Esophagus squamous epithelium (tissue), 4 donors: ENCODE measurements at regions not wholly inside any gene's neighbourhood (a gene's known extent, or its start where the extent isn't known, plus 50 kb on each side); places are given as distances from the start of the nearest gene placed in this dataset.

ENCODE experiments used
- POLR2A ChIP-seq, 4 donors: fragments of 450-650 bp; IDR thresholded peaks; one replicate each; pipeline ENCODE4 v1.6.1; 2017; ENCODE audit warnings: antibody characterized with exemption in 4 of 4, mild to moderate bottlenecking in 4 of 4, moderate library complexity in 3 of 4
- TF ChIP-seq, protein P1 (sequence below), 6 experiments: fragments of 450-650 bp in 4 of 6; fragments of 200-600 bp in 2 of 6; sonication (generic) in 2 of 6; IDR thresholded peaks; one replicate each; pipeline ENCODE4 v1.5.1; 2016 to 2019; ENCODE audit warnings: antibody characterized with exemption in 6 of 6, mild to moderate bottlenecking in 4 of 6, moderate library complexity in 4 of 6

DNA sequence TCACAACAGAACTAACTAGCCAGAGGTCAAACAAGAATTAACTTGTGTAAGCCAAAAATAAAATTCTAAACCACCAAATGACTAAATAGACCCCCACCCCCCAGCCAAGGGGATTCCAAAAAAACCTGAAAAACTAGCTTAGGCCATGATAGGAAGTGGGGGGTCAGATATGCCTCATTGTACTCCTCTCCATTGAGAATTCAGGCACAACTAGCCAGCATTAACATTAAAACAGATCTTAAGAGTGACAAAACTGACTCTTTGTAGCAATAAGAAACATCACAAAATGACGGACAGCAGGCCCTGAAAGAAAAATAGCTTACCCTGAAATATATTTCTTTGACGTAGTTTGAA lies 103.0 kb upstream of the ETV3 start:
- TF ChIP-seq POLR2A (IDR thresholded peaks at IDR 0.05), result no peak
- TF ChIP-seq, protein P1, sequence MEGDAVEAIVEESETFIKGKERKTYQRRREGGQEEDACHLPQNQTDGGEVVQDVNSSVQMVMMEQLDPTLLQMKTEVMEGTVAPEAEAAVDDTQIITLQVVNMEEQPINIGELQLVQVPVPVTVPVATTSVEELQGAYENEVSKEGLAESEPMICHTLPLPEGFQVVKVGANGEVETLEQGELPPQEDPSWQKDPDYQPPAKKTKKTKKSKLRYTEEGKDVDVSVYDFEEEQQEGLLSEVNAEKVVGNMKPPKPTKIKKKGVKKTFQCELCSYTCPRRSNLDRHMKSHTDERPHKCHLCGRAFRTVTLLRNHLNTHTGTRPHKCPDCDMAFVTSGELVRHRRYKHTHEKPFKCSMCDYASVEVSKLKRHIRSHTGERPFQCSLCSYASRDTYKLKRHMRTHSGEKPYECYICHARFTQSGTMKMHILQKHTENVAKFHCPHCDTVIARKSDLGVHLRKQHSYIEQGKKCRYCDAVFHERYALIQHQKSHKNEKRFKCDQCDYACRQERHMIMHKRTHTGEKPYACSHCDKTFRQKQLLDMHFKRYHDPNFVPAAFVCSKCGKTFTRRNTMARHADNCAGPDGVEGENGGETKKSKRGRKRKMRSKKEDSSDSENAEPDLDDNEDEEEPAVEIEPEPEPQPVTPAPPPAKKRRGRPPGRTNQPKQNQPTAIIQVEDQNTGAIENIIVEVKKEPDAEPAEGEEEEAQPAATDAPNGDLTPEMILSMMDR (IDR thresholded peaks at IDR 0.05), result no peak
